Occipital lobe (tissue), 1 donor: ENCODE measurements at regions not wholly inside any gene's neighbourhood (a gene's known extent, or its start where the extent isn't known, plus 50 kb on each side); places are given as distances from the start of the nearest gene placed in this dataset.

ENCODE experiments used
- DNase-seq: peaks from one replicate; lab custom pipeline; 2025; lab: John Stamatoyannopoulos, UW

GRCh38 chr5:175805256-175806011 is 65.9 kb upstream of the CPLX2 start:
- DNase-seq: no peak

- DNase-seq: no peak
Observed at GRCh38 chr5:175808711-175809110, 62.7 kb upstream of the CPLX2 start.

- DNase-seq: peak; percentile 48
Observed at GRCh38 chr5:175809531-175810121, 61.8 kb upstream of the CPLX2 start.

- no peak for DNase-seq
Observed at GRCh38 chr5:175810457-175810856, 60.9 kb upstream of the CPLX2 start.

- DNase-seq: no peak
Observed at GRCh38 chr5:175811589-175811988, 59.8 kb upstream of the CPLX2 start.

GRCh38 chr5:175813943-175814630 is 57.3 kb upstream of the CPLX2 start:
- no peak for DNase-seq

GRCh38 chr5:175814691-175815090 is 56.7 kb upstream of the CPLX2 start:
- peak; percentile 81 for DNase-seq

GRCh38 chr5:175815126-175815913 is 56.1 kb upstream of the CPLX2 start:
- DNase-seq: no peak

GRCh38 chr5:175816348-175816747 is 55.0 kb upstream of the CPLX2 start:
- DNase-seq: no peak

GRCh38 chr5:175819090-175819425 is 52.3 kb upstream of the CPLX2 start:
- DNase-seq: no peak

- DNase-seq: no peak
Observed at GRCh38 chr5:175820230-175820629, 51.1 kb upstream of the CPLX2 start.
